CD1c-positive myeloid dendritic cell (primary cell): ENCODE measurements at regions not wholly inside any gene's neighbourhood (a gene's known extent, or its start where the extent isn't known, plus 50 kb on each side); places are given as distances from the start of the nearest gene placed in this dataset.
"Not testable (repeated sequence)": the region's sequence is repeated elsewhere in the genome, so short reads cannot be mapped to it uniquely, and the experiment has no call there.

Experiments used
- DNase-seq: peaks from one replicate; pipeline ENCODE4 v3.0.0-alpha.2; 2016; ENCODE audit errors: extremely low spot score

- no peak for DNase-seq
Observed at GRCh38 chr12:46670636-46671035, 155.2 kb downstream of the SLC38A4 start.

- no peak for DNase-seq
Observed at GRCh38 chr12:46669720-46670119, 156.1 kb downstream of the SLC38A4 start.

GRCh38 chr12:46667551-46667950, 158.2 kb downstream of the SLC38A4 start:
- DNase-seq = no peak

GRCh38 chr12:46664761-46665287, 161.0 kb downstream of the SLC38A4 start:
- DNase-seq = peak; percentile 56

- no peak for DNase-seq
Observed at GRCh38 chr12:46663318-46663717, 162.5 kb downstream of the SLC38A4 start.

GRCh38 chr12:46661110-46661845, 164.5 kb downstream of the SLC38A4 start:
- peak; percentile 53 for DNase-seq

- peak; percentile 49 for DNase-seq
Observed at GRCh38 chr12:46660719-46661109, 165.1 kb downstream of the SLC38A4 start.

- no peak for DNase-seq
Observed at GRCh38 chr12:46660276-46660675, 165.5 kb downstream of the SLC38A4 start.

- no peak for DNase-seq
Observed at GRCh38 chr12:46659824-46660223, 166.0 kb downstream of the SLC38A4 start.

GRCh38 chr12:46659032-46659650, 166.7 kb downstream of the SLC38A4 start:
- no peak for DNase-seq

- no peak for DNase-seq
Observed at GRCh38 chr12:46657453-46658411, 168.1 kb downstream of the SLC38A4 start.

- not testable (repeated sequence) for DNase-seq
Observed at GRCh38 chr12:46655984-46656383, 169.8 kb downstream of the SLC38A4 start.

- no peak for DNase-seq
Observed at GRCh38 chr12:46653311-46653710, 172.5 kb downstream of the SLC38A4 start.

GRCh38 chr12:46652692-46653091, 173.1 kb downstream of the SLC38A4 start:
- no peak for DNase-seq

- no peak for DNase-seq
Observed at GRCh38 chr12:46650688-46651087, 175.1 kb downstream of the SLC38A4 start.

- DNase-seq = no peak
Observed at GRCh38 chr12:46649433-46649832, 176.4 kb downstream of the SLC38A4 start.

- DNase-seq = no peak
Observed at GRCh38 chr12:46647034-46647433, 178.8 kb downstream of the SLC38A4 start.

GRCh38 chr12:46641649-46642048, 184.1 kb downstream of the SLC38A4 start:
- DNase-seq = not testable (repeated sequence)

- no peak for DNase-seq
Observed at GRCh38 chr12:46635818-46636217, 190.0 kb downstream of the SLC38A4 start.

GRCh38 chr12:46629331-46630229, 196.2 kb downstream of the SLC38A4 start:
- DNase-seq = no peak

- no peak for DNase-seq
Observed at GRCh38 chr12:46628176-46628575, 197.6 kb downstream of the SLC38A4 start.
